HAP-1 (cell line): ENCODE measurements at regions not wholly inside any gene's neighbourhood (a gene's known extent, or its start where the extent isn't known, plus 50 kb on each side); places are given as distances from the start of the nearest gene placed in this dataset.

ENCODE experiments used
- DNase-seq, 2 experiments: peaks; one replicate each; pipeline ENCODE4 v3.0.0-alpha.2; 2016 to 2020; ENCODE audit warnings: low spot score in 2 of 2
- H3K27me3 ChIP-seq: fragments of 250-450 bp; sonication (Bioruptor Pico); 2 replicates; pipeline ENCODE4 v1.5.1; 2020; ENCODE audit warnings: low read depth, mild to moderate bottlenecking, moderate library complexity
- H3K36me3 ChIP-seq: fragments of 250-450 bp; sonication (Bioruptor Pico); replicated peaks from 2 replicates; pipeline ENCODE4 v1.5.1; 2020; ENCODE audit warnings: mild to moderate bottlenecking
- H3K4me1 ChIP-seq: fragments of 250-450 bp; sonication (Bioruptor Pico); 2 replicates; pipeline ENCODE4 v1.5.1; 2020; ENCODE audit warnings: mild to moderate bottlenecking
- H3K4me3 ChIP-seq: fragments of 250-450 bp; sonication (Bioruptor Pico); 2 replicates; pipeline ENCODE4 v1.5.1; 2020; ENCODE audit warnings: mild to moderate bottlenecking, moderate library complexity
- H3K9me3 ChIP-seq: fragments of 250-450 bp; sonication (Bioruptor Pico); 2 replicates; pipeline ENCODE4 v1.5.1; 2020; ENCODE audit warnings: mild to moderate bottlenecking, moderate library complexity
- in situ Hi-C: fragments of 300-500 bp; cut with MboI; formaldehyde crosslinking; loops from 3 replicates; pipeline ENCODE4 v1.14.3; 2020; ENCODE audit warnings: low sequenced_read_pairs, inconsistent platforms, mixed read lengths

- no peaks in the 10 kb centered on the region for H3K9me3 ChIP-seq
- no peaks in the 10 kb centered on the region for H3K4me1 ChIP-seq
- no peaks in the 10 kb centered on the region for H3K27me3 ChIP-seq
- no peak overlapping the region for H3K4me3 ChIP-seq
- DNase-seq, result no peak
- in situ Hi-C loops, result no loop called here
- no peaks in the 10 kb centered on the region for H3K36me3 ChIP-seq
Measured at GRCh38 chr11:131195661-131196517, 174.5 kb upstream of the NTM start.

- no peak for DNase-seq
- no peaks in the 10 kb centered on the region for H3K9me3 ChIP-seq
- H3K36me3 ChIP-seq, result no peaks in the 10 kb centered on the region
- in situ Hi-C loops, result no loop called here
- H3K4me1 ChIP-seq, result no peaks in the 10 kb centered on the region
- no peak overlapping the region for H3K4me3 ChIP-seq
- H3K27me3 ChIP-seq, result no peaks in the 10 kb centered on the region
Measured at GRCh38 chr11:131198161-131199014, 172.0 kb upstream of the NTM start.

- no peaks in the 10 kb centered on the region for H3K9me3 ChIP-seq
- no peaks in the 10 kb centered on the region for H3K4me1 ChIP-seq
- in situ Hi-C loops, result no loop called here
- no peak overlapping the region for H3K4me3 ChIP-seq
- H3K36me3 ChIP-seq, result no peaks in the 10 kb centered on the region
- no peak for DNase-seq
- H3K27me3 ChIP-seq, result no peaks in the 10 kb centered on the region
Measured at GRCh38 chr11:131199015-131199280, 171.5 kb upstream of the NTM start.

GRCh38 chr11:131201674-131202073 lies 168.7 kb upstream of the NTM start:
- in situ Hi-C loops, result no loop called here
- Histone ChIP-seq H3K4me1 (no peaks in the 10 kb centered on the region), H3K36me3 (no peaks in the 10 kb centered on the region), H3K4me3 (no peak overlapping the region), H3K9me3 (no peaks in the 10 kb centered on the region), H3K27me3 (no peaks in the 10 kb centered on the region)
- DNase-seq, result no peak

GRCh38 chr11:131203040-131203439 lies 167.4 kb upstream of the NTM start:
- DNase-seq, result no peak
- in situ Hi-C loops, result no loop called here
- Histone ChIP-seq H3K4me3 (no peak overlapping the region), H3K27me3 (no peaks in the 10 kb centered on the region), H3K9me3 (no peaks in the 10 kb centered on the region), H3K36me3 (no peaks in the 10 kb centered on the region), H3K4me1 (no peaks in the 10 kb centered on the region)

- Histone ChIP-seq H3K4me1 (no peaks in the 10 kb centered on the region), H3K36me3 (no peaks in the 10 kb centered on the region), H3K27me3 (no peaks in the 10 kb centered on the region), H3K4me3 (no peak overlapping the region), H3K9me3 (no peaks in the 10 kb centered on the region)
- DNase-seq, result no peak
- in situ Hi-C loops, result no loop called here
Measured at GRCh38 chr11:131204282-131204681, 166.1 kb upstream of the NTM start.

GRCh38 chr11:131204765-131205380 lies 165.5 kb upstream of the NTM start:
- in situ Hi-C loops, result no loop called here
- Histone ChIP-seq H3K4me1 (no peaks in the 10 kb centered on the region), H3K9me3 (no peaks in the 10 kb centered on the region), H3K27me3 (no peaks in the 10 kb centered on the region), H3K4me3 (no peak overlapping the region), H3K36me3 (no peaks in the 10 kb centered on the region)
- DNase-seq, result no peak

GRCh38 chr11:131206671-131207070 lies 163.7 kb upstream of the NTM start:
- no peaks in the 10 kb centered on the region for H3K36me3 ChIP-seq
- no peaks in the 10 kb centered on the region for H3K9me3 ChIP-seq
- in situ Hi-C loops, result no loop called here
- no peaks in the 10 kb centered on the region for H3K27me3 ChIP-seq
- no peak overlapping the region for H3K4me3 ChIP-seq
- DNase-seq, result no peak
- H3K4me1 ChIP-seq, result no peaks in the 10 kb centered on the region

GRCh38 chr11:131207901-131208300 lies 162.5 kb upstream of the NTM start:
- no peak for DNase-seq
- Histone ChIP-seq H3K4me3 (no peak overlapping the region), H3K4me1 (no peaks in the 10 kb centered on the region), H3K9me3 (no peaks in the 10 kb centered on the region), H3K36me3 (no peaks in the 10 kb centered on the region), H3K27me3 (no peaks in the 10 kb centered on the region)
- in situ Hi-C loops, result no loop called here

- Histone ChIP-seq H3K36me3 (no peaks in the 10 kb centered on the region), H3K9me3 (no peaks in the 10 kb centered on the region), H3K27me3 (no peaks in the 10 kb centered on the region), H3K4me1 (no peaks in the 10 kb centered on the region), H3K4me3 (no peak overlapping the region)
- in situ Hi-C loops, result no loop called here
- no peak for DNase-seq
Measured at GRCh38 chr11:131217313-131218310, 152.8 kb upstream of the NTM start.

GRCh38 chr11:131218542-131218941 lies 151.9 kb upstream of the NTM start:
- Histone ChIP-seq H3K36me3 (no peaks in the 10 kb centered on the region), H3K27me3 (no peaks in the 10 kb centered on the region), H3K9me3 (no peaks in the 10 kb centered on the region), H3K4me1 (no peaks in the 10 kb centered on the region), H3K4me3 (no peak overlapping the region)
- in situ Hi-C loops, result no loop called here
- no peak for DNase-seq

GRCh38 chr11:131219646-131220045 lies 150.8 kb upstream of the NTM start:
- Histone ChIP-seq H3K36me3 (no peaks in the 10 kb centered on the region), H3K27me3 (no peaks in the 10 kb centered on the region), H3K9me3 (no peaks in the 10 kb centered on the region), H3K4me1 (no peaks in the 10 kb centered on the region), H3K4me3 (no peak overlapping the region)
- no peak for DNase-seq
- in situ Hi-C loops, result no loop called here

GRCh38 chr11:131223198-131223991 lies 147.0 kb upstream of the NTM start:
- H3K4me3 ChIP-seq, result no peak overlapping the region
- in situ Hi-C loops, result no loop called here
- no peaks in the 10 kb centered on the region for H3K36me3 ChIP-seq
- DNase-seq, result no peak
- no peaks in the 10 kb centered on the region for H3K27me3 ChIP-seq
- H3K4me1 ChIP-seq, result no peaks in the 10 kb centered on the region
- H3K9me3 ChIP-seq, result no peaks in the 10 kb centered on the region
